GM12873 (cell line): ENCODE measurements at regions not wholly inside any gene's neighbourhood (a gene's known extent, or its start where the extent isn't known, plus 50 kb on each side); places are given as distances from the start of the nearest gene placed in this dataset.

Experiments used
- TF ChIP-seq, protein P1 (sequence below): IDR thresholded peaks from 2 replicates; pipeline ENCODE4 v1.5.1; 2012; ENCODE audit warnings: low read depth, mild to moderate bottlenecking, moderate library complexity, low read length, control low read depth; ENCODE audit not compliant: insufficient read depth; ENCODE audit errors: missing control alignments

DNA sequence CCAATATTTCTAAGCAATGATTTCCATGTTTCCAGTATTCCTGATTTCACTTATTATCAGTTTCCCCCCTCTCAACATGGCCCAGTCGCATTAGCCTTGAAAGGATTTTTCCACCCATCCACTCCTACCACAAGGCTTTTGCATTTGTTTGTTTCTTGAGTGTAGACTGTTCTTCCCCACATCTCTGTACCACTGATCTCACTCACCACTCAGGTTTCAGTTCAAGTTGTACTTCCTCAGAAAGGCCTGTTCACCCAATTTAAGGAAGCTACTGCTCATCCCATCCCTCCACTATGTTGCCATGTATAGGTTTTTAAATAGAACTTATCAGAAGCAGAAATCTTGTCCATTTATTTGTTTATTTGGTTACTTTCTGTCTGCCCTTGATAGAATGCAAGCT lies 472.3 kb downstream of the FAM181B start:
- TF ChIP-seq, protein P1, sequence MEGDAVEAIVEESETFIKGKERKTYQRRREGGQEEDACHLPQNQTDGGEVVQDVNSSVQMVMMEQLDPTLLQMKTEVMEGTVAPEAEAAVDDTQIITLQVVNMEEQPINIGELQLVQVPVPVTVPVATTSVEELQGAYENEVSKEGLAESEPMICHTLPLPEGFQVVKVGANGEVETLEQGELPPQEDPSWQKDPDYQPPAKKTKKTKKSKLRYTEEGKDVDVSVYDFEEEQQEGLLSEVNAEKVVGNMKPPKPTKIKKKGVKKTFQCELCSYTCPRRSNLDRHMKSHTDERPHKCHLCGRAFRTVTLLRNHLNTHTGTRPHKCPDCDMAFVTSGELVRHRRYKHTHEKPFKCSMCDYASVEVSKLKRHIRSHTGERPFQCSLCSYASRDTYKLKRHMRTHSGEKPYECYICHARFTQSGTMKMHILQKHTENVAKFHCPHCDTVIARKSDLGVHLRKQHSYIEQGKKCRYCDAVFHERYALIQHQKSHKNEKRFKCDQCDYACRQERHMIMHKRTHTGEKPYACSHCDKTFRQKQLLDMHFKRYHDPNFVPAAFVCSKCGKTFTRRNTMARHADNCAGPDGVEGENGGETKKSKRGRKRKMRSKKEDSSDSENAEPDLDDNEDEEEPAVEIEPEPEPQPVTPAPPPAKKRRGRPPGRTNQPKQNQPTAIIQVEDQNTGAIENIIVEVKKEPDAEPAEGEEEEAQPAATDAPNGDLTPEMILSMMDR = no peak

- TF ChIP-seq, protein P1 = no peak
These were observed 483.6 kb downstream of the FAM181B start for GRCh38 chr11:82250047-82250446.

- TF ChIP-seq, protein P1 = no peak
These were observed 486.7 kb downstream of the FAM181B start for GRCh38 chr11:82246926-82247325.

- TF ChIP-seq, protein P1 = no peak
These were observed 494.2 kb downstream of the FAM181B start for GRCh38 chr11:82239498-82239897.

DNA sequence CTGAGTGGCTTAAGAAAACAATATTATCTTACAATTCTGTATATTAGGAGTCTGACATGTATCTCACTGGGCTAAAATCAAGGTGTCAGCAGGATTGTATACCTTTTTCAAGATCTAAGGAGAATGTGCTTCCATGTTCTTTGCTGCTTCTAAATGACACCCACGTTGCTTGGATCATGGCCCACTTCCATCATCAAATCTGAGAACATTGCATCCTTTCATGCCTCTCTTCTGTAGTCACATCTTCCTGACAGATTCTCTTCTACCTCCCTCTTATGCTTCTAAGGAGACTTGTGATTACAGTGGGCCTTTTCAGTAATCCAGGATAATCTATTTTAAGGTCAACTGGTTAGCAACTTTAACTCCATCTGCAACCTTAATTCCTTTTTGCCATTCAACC lies 499.4 kb downstream of the FAM181B start:
- TF ChIP-seq, protein P1 = no peak

- TF ChIP-seq, protein P1 = no peak
These were observed 500.5 kb downstream of the FAM181B start for GRCh38 chr11:82233201-82233600.

GRCh38 chr11:82229341-82229740 lies 504.3 kb downstream of the FAM181B start:
- TF ChIP-seq, protein P1 = peak; percentile 43
